ENCODE measurements at regions not wholly inside any gene's neighbourhood (a gene's known extent, or its start where the extent isn't known, plus 50 kb on each side); places are given as distances from the start of the nearest gene placed in this dataset.

- Histone ChIP-seq H3K27ac (ENCODE audit: low read depth, low read length) (no peak overlapping the region), H3F3A (ENCODE audit: control insufficient read depth, insufficient read depth) (no peaks in the 10 kb centered on the region), H3K4me3 (ENCODE audit: low read length) (no peak overlapping the region), H4K20me1 (ENCODE audit: control insufficient read depth, insufficient read depth, low read depth, low read length) (no peaks in the 10 kb centered on the region), H3K4me1 (ENCODE audit: control insufficient read depth, low read length) (no peaks in the 10 kb centered on the region), H3K9me2 (replicated peaks; ENCODE audit: control insufficient read depth, low read length) (no peaks in the 10 kb centered on the region), H3K9me3 (ENCODE audit: control insufficient read depth, insufficient read depth, low read length) (no peaks in the 10 kb centered on the region), H3K27me3 (ENCODE audit: control insufficient read depth, low read length) (no peaks in the 10 kb centered on the region), H3K4me2 (ENCODE audit: low read length) (no peak overlapping the region), H3K36me3 (ENCODE audit: control insufficient read depth, low read length) (no peaks in the 10 kb centered on the region), H3K79me2 (ENCODE audit: control insufficient read depth, low read length) (no peaks in the 10 kb centered on the region)
- no peak for TF ChIP-seq EZH2phosphoT487 (IDR thresholded peaks at IDR 0.05; ENCODE audit: borderline replicate concordance, low read length)
- no peak for TF ChIP-seq CTCF (IDR thresholded peaks at IDR 0.05; ENCODE audit: low read depth, low read length, poor library complexity, severe bottlenecking)
Measured at GRCh38 chr2:19491796-19492195, 133.4 kb upstream of the OSR1 start.

- Histone ChIP-seq H3K9me2 (replicated peaks; ENCODE audit: control insufficient read depth, low read length) (no peaks in the 10 kb centered on the region), H3K27ac (ENCODE audit: low read depth, low read length) (no peak overlapping the region), H3K4me1 (ENCODE audit: control insufficient read depth, low read length) (no peaks in the 10 kb centered on the region), H3K9me3 (ENCODE audit: control insufficient read depth, insufficient read depth, low read length) (no peaks in the 10 kb centered on the region), H3F3A (ENCODE audit: control insufficient read depth, insufficient read depth) (no peaks in the 10 kb centered on the region), H3K79me2 (ENCODE audit: control insufficient read depth, low read length) (no peaks in the 10 kb centered on the region), H3K4me2 (ENCODE audit: low read length) (no peak overlapping the region), H4K20me1 (ENCODE audit: control insufficient read depth, insufficient read depth, low read depth, low read length) (no peaks in the 10 kb centered on the region), H3K27me3 (ENCODE audit: control insufficient read depth, low read length) (no peaks in the 10 kb centered on the region), H3K36me3 (ENCODE audit: control insufficient read depth, low read length) (no peaks in the 10 kb centered on the region), H3K4me3 (ENCODE audit: low read length) (no peak overlapping the region)
- TF ChIP-seq EZH2phosphoT487 (IDR thresholded peaks at IDR 0.05; ENCODE audit: borderline replicate concordance, low read length): no peak
- TF ChIP-seq CTCF (IDR thresholded peaks at IDR 0.05; ENCODE audit: low read depth, low read length, poor library complexity, severe bottlenecking): no peak
Measured at GRCh38 chr2:19490846-19491435, 132.5 kb upstream of the OSR1 start.

- Histone ChIP-seq H3K4me1 (ENCODE audit: control insufficient read depth, low read length) (no peaks in the 10 kb centered on the region), H4K20me1 (ENCODE audit: control insufficient read depth, insufficient read depth, low read depth, low read length) (no peaks in the 10 kb centered on the region), H3K27ac (ENCODE audit: low read depth, low read length) (no peak overlapping the region), H3K27me3 (ENCODE audit: control insufficient read depth, low read length) (no peaks in the 10 kb centered on the region), H3K9me3 (ENCODE audit: control insufficient read depth, insufficient read depth, low read length) (no peaks in the 10 kb centered on the region), H3F3A (ENCODE audit: control insufficient read depth, insufficient read depth) (no peaks in the 10 kb centered on the region), H3K79me2 (ENCODE audit: control insufficient read depth, low read length) (no peaks in the 10 kb centered on the region), H3K4me2 (ENCODE audit: low read length) (no peak overlapping the region), H3K4me3 (ENCODE audit: low read length) (no peak overlapping the region), H3K9me2 (replicated peaks; ENCODE audit: control insufficient read depth, low read length) (no peaks in the 10 kb centered on the region), H3K36me3 (ENCODE audit: control insufficient read depth, low read length) (no peaks in the 10 kb centered on the region)
- TF ChIP-seq CTCF (IDR thresholded peaks at IDR 0.05; ENCODE audit: low read depth, low read length, poor library complexity, severe bottlenecking) (no peak), EZH2phosphoT487 (IDR thresholded peaks at IDR 0.05; ENCODE audit: borderline replicate concordance, low read length) (no peak)
Measured at GRCh38 chr2:19488009-19488691, 129.7 kb upstream of the OSR1 start.

Measured in DOHH2 (cell line).